ENCODE measurements at regions not wholly inside any gene's neighbourhood (a gene's known extent, or its start where the extent isn't known, plus 50 kb on each side); places are given as distances from the start of the nearest gene placed in this dataset.

DNA sequence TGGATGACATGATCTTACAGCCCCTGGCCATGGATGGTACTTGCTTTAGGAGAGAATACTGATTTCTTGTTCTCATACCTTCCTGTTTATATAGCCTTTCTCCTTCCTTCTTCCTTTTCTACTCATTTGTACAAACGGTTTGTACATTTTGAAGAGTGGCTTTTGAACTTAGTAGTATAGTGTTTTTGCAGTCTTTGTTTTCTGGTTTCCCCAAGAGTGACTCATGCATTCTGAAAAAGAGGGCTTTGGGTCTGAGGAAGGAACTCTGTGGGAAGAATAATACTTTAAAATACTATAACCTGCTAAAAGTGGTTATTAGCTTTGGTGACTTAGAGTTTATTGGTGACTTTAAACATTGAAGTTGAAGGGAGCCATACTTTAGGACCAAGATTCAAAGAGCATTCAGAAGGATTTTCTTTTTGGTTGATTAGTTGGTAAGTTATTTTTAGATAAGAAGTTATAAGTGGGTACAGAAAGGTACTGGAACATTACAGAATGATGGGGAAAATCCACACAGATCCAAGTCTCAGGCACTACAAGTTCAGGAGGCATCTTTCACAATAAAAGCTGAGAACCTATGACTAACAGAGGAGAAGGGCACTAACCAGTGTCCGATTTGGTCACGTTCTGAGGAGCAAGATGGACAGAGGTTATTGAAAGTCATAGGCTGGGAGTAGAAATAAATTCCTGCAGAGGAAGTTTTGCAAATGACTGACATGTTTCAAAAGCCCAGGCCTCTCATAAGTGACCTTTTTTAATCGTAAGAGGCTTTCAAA, 369.6 kb upstream of the AZI2 start (continued):
- TF ChIP-seq PKNOX1 (IDR thresholded peaks at IDR 0.05): no peak

DNA sequence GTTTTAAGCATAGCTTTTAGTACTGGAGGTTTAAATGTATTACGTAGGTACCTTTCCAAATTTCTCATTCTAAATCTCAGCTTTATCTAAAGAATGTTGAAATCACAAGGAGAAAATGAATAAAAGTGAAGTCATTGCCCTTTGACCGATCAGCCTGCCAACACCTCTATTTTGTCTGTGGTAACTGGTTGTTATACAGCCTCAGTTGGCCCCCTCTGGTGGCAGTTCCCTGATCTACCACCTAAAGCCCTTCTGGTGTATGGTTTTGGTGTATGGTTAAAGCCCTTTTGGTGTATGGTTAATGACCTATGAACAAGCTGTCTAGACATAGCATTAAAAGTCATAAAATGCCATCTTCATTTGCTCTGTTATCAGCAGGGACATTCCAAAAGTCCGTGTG, 378.2 kb upstream of the AZI2 start:
- no peaks in the 10 kb centered on the region for H3K79me2 ChIP-seq (ENCODE audit: control insufficient read depth, insufficient read depth, low read length)
- no peak overlapping the region for H3K4me2 ChIP-seq (ENCODE audit: control insufficient read depth, insufficient read depth)
- TF ChIP-seq DPF2 (IDR thresholded peaks at IDR 0.05): no peak
- peak; percentile 51 for TF ChIP-seq RAD21 (IDR thresholded peaks at IDR 0.05; ENCODE audit: insufficient read depth, low read depth, low read length)
- TF ChIP-seq SMC3 (IDR thresholded peaks at IDR 0.05; ENCODE audit: borderline replicate concordance, low read length): peak; percentile 67; the same call in 1 of the 2 replicates
- TF ChIP-seq CTCF (IDR thresholded peaks at IDR 0.05 in 2 of 3, conservative IDR thresholded peaks at IDR 0.05 in 1 of 3; ENCODE audit: control insufficient read depth in 2 of 3, extremely low read depth in 1 of 3, insufficient read depth in 1 of 3, low read depth in 3 of 3, low read length in 3 of 3): peak; percentile 46 to 61 (median 58)
- TF ChIP-seq, protein P1, sequence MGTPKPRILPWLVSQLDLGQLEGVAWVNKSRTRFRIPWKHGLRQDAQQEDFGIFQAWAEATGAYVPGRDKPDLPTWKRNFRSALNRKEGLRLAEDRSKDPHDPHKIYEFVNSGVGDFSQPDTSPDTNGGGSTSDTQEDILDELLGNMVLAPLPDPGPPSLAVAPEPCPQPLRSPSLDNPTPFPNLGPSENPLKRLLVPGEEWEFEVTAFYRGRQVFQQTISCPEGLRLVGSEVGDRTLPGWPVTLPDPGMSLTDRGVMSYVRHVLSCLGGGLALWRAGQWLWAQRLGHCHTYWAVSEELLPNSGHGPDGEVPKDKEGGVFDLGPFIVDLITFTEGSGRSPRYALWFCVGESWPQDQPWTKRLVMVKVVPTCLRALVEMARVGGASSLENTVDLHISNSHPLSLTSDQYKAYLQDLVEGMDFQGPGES (IDR thresholded peaks at IDR 0.05): no peak
- 12% methylated on average over 3 of the region's 3 CpGs for WGBS (ENCODE audit: insufficient coverage, insufficient replicate concordance, low lambda C conversion rate, missing lambda C conversion rate)
- no TSS peak for BruUV-seq (replicated peaks)
- H3K36me3 ChIP-seq (ENCODE audit: control insufficient read depth in 2 of 2, insufficient read depth in 2 of 2, low read length in 1 of 2): no peaks in the 10 kb centered on the region
- intact Hi-C loops (cut with micrococcal nuclease; ENCODE audit: unreplicated experiment): loop anchor here (2.0 to 5.0 kb wide), 2 partner anchors 60 to 250 kb away; no protein-coding TSS in a partner anchor
- POLR2A ChIA-PET: no interaction called here
- ATAC-seq (peak; percentile 95), DNase-seq (ENCODE audit: low read depth, low spot score) (peak; percentile 8), FAIRE-seq (peak; percentile 35)
- H3K9me3 ChIP-seq (replicated peaks; ENCODE audit: control insufficient read depth, insufficient read depth, low read length): no peaks in the 10 kb centered on the region
- H4K20me1 ChIP-seq (ENCODE audit: control insufficient read depth, insufficient read depth): no peaks in the 10 kb centered on the region
- RAD21 ChIA-PET (ENCODE audit: unreplicated experiment): interaction anchor here (2.3 kb wide), 1 partner anchor 58 kb away, joined by 20 read pairs; no protein-coding TSS in a partner anchor
- no peaks in the 10 kb centered on the region for H3K27me3 ChIP-seq (replicated peaks in 1 of 2; ENCODE audit: control insufficient read depth in 2 of 2, insufficient read depth in 2 of 2, low read length in 1 of 2)
- H3K4me3 ChIP-seq: no peak overlapping the region
- in situ Hi-C loops (cut with MboI): no loop called here
- CTCF ChIA-PET: interaction anchor here (0.6 to 2.9 kb wide), 12 partner anchors 13 to 1466 kb away, joined by 3 to 40 read pairs (median 3); no protein-coding TSS in a partner anchor
- SMC1A ChIA-PET (ENCODE audit: uncharacterized antibody, unreplicated experiment): interaction anchor here (0.8 to 1.9 kb wide), 2 partner anchors 58 to 250 kb away, joined by 3 to 18 read pairs; no protein-coding TSS in a partner anchor
- H3K9ac ChIP-seq (ENCODE audit: control insufficient read depth, insufficient read depth, low read length): no peak overlapping the region
- no peak overlapping the region for H2AFZ ChIP-seq (ENCODE audit: control insufficient read depth, low read depth, low read length)
- H3K4me1 ChIP-seq (ENCODE audit: control insufficient read depth, insufficient read depth, low read length): no peaks in the 10 kb centered on the region
- no peak overlapping the region for H3K27ac ChIP-seq (ENCODE audit: control insufficient read depth, insufficient read depth)

All from GM12878 (cell line).